ENCODE measurements at regions not wholly inside any gene's neighbourhood (a gene's known extent, or its start where the extent isn't known, plus 50 kb on each side); places are given as distances from the start of the nearest gene placed in this dataset.

DNA sequence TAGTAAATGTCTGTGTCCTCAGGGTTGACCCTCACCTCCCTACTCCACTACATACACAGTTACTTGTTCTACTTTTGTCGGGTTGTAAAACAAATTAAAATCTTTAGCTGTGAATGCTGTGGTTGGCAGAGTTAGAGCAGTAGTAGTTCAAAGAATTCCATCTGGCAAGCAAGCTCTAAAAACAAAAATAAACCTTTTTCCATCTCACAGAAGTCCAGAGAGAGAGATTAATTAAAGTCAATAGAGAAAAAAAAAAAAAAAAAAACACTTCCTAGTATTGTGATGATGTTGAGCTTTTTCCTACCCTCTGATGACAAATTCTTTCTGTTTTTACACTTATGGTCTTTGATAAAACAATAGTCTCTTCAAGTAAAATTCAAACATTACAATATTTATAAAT lies 338.4 kb downstream of the PCDH17 start:
- TF ChIP-seq EZH2 (optimal IDR thresholded peaks at IDR 0.05; ENCODE audit: low read depth, low read length): no peak
- TF ChIP-seq, protein P1, sequence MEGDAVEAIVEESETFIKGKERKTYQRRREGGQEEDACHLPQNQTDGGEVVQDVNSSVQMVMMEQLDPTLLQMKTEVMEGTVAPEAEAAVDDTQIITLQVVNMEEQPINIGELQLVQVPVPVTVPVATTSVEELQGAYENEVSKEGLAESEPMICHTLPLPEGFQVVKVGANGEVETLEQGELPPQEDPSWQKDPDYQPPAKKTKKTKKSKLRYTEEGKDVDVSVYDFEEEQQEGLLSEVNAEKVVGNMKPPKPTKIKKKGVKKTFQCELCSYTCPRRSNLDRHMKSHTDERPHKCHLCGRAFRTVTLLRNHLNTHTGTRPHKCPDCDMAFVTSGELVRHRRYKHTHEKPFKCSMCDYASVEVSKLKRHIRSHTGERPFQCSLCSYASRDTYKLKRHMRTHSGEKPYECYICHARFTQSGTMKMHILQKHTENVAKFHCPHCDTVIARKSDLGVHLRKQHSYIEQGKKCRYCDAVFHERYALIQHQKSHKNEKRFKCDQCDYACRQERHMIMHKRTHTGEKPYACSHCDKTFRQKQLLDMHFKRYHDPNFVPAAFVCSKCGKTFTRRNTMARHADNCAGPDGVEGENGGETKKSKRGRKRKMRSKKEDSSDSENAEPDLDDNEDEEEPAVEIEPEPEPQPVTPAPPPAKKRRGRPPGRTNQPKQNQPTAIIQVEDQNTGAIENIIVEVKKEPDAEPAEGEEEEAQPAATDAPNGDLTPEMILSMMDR (IDR thresholded peaks at IDR 0.05; ENCODE audit: low read length): no peak
- no peak for TF ChIP-seq EZH2phosphoT487 (IDR thresholded peaks at IDR 0.05; ENCODE audit: low read length)
